Stomach (tissue), 4 donors: ENCODE measurements at regions not wholly inside any gene's neighbourhood (a gene's known extent, or its start where the extent isn't known, plus 50 kb on each side); places are given as distances from the start of the nearest gene placed in this dataset.

Experiments
- EP300 ChIP-seq: sonication (generic); formaldehyde crosslinking; IDR thresholded peaks from one replicate; pipeline ENCODE4 v1.6.1; 2017; ENCODE audit warnings: antibody characterized with exemption
- TF ChIP-seq, protein P1 (sequence below), 7 experiments: fragments of 450-650 bp in 4 of 7; fragments of 200-600 bp in 3 of 7; sonication (generic) in 3 of 7; IDR thresholded peaks; one replicate each; pipeline ENCODE4 v1.5.1; 2016 to 2019; ENCODE audit warnings: antibody characterized with exemption in 7 of 7, control low read depth in 2 of 7, mild to moderate bottlenecking in 1 of 7

DNA sequence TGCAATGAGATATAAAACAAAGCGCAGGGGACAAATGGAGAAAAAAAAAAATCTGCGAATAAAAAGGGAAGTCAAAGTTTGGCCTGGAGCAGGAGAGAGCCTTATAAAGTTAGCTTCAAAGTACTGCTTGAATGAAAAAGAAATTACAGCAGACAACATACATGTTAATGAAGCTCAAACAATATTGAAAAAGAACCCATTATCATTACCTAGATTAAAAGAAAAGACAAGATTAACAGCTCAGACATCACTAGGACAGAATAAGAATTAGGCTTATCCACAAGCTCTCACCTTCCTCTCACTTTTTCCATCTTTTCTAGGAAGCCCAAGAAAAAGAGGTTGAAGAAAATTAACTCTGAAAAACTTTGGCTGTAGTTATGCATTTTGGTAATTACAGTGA, 503.5 kb downstream of the ETNK1 start:
- TF ChIP-seq, protein P1, sequence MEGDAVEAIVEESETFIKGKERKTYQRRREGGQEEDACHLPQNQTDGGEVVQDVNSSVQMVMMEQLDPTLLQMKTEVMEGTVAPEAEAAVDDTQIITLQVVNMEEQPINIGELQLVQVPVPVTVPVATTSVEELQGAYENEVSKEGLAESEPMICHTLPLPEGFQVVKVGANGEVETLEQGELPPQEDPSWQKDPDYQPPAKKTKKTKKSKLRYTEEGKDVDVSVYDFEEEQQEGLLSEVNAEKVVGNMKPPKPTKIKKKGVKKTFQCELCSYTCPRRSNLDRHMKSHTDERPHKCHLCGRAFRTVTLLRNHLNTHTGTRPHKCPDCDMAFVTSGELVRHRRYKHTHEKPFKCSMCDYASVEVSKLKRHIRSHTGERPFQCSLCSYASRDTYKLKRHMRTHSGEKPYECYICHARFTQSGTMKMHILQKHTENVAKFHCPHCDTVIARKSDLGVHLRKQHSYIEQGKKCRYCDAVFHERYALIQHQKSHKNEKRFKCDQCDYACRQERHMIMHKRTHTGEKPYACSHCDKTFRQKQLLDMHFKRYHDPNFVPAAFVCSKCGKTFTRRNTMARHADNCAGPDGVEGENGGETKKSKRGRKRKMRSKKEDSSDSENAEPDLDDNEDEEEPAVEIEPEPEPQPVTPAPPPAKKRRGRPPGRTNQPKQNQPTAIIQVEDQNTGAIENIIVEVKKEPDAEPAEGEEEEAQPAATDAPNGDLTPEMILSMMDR (IDR thresholded peaks at IDR 0.05) = no peak
- TF ChIP-seq EP300 = no peak
